IPS-NIHi7 (cell line): ENCODE measurements at regions not wholly inside any gene's neighbourhood (a gene's known extent, or its start where the extent isn't known, plus 50 kb on each side); places are given as distances from the start of the nearest gene placed in this dataset.
"Not testable (repeated sequence)": the region's sequence is repeated elsewhere in the genome, so short reads cannot be mapped to it uniquely, and the experiment has no call there.

ENCODE experiments used
- DNase-seq: peaks from one replicate; pipeline ENCODE4 v3.0.0; 2012; ENCODE audit warnings: mixed read lengths; ENCODE audit errors: extremely low spot score

DNA sequence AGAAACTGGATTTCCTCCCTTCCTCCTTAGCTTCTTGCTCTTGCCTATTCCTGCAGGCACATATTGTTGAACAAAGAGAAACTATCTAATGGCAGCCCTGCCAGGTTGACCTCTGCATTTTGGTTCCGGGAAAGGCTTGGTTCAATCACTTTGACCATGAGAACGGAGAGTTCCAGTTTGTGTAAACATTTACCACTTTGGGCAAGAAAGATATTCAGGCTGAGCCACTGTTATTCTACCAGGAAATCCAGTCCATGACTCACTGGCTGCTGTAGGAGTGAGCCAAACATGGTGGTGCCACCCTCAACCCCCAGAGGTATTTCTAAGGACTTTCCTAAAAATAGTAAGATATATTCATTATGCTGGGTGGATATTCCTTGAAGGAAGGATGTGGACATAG lies 242.2 kb upstream of the OR4E1 start:
- no peak for DNase-seq

DNA sequence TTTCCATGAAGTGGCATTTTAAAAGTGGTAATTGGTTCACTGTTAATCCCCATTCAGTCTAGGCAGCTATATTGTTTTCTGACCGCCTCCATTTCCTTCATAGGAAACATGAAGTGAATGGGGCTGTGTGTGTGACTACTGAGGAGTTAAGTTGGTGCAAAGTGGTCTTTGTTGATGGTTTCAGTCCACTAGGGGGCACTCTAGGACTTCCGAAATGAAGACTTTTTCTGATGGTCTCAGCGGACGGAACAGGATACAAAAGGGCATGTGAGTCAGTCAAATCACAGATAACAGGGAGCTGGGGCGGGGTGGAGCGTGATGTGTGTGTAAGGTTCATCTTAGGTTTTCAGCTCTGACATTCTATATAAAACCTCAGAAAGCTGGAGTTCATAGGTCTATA lies 240.1 kb upstream of the OR4E1 start:
- peak; percentile 75 for DNase-seq

- DNase-seq = no peak
Observed at GRCh38 chr14:21912367-21912766, 238.7 kb upstream of the OR4E1 start.

DNA sequence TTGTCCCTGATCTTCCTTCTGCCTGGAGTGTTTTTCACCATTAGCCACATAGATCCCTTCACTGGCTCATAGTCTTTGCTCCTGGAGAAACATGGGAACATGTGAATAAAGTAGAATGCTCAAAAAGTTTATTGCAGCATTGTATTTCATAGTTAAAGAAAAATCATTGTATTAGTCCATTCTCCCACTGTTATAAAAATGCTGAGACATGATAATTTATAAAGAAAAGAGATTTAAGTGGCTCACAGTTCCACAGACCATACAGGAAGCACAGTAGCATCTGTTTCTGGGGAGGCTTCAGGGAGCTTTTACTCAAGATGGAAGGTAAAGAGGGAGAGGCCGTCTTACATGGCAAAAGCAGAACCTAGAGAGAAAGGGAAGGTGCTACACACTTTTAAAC lies 238.3 kb upstream of the OR4E1 start:
- DNase-seq = no peak

DNA sequence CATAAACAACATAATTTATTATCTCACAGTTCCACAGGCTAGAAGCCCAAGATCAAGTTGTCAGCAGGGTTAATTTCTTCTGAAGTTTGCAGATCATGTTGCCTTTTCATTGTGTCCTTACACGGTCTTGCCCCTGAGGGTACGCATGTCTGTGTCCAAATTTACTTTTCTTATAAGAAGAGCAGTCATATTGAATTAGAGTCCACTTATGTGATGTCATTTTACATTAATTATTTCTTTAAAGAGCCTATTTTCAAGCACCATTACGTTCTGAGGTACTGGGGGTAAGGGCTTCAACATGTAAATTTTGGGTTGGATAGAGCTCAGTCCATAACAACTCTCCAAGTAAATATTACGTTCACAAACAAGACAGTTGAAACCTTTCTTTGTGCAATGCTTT lies 236.6 kb upstream of the OR4E1 start:
- no peak for DNase-seq

DNA sequence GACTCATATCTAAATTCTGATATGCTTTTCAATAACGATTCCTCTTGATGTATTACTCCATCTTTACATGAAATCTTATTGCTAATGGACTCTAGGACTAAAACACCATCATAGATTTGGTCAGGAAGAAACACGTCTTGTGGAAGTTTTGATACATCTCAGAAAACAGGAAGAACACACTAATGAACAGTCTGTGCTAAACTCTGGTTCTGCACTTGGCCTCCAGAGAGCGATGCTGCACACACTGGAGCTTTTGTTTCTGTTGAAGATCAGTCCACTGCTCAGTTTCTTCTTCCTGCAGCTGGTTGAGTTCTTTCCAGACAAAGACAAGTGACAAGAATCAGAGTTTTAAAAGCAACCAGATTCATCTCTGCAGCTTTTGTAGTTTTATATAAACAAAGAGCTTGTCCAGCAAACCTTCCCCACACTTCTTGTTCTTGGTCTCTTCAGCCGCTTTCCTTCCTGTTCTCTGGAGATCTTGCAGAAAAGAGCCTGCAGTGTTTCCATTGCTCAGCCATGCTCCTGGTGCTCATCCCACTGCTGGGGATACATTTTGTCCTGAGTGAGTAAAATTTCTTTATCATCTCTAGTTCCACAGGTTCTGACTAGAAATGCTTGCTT lies 229.1 kb upstream of the OR4E1 start:
- DNase-seq = no peak

- not testable (repeated sequence) for DNase-seq
Observed at GRCh38 chr14:21894898-21895194, 221.2 kb upstream of the OR4E1 start.

GRCh38 chr14:21894003-21894897 lies 220.6 kb upstream of the OR4E1 start:
- DNase-seq = peak; percentile 26

- no peak for DNase-seq
Observed at GRCh38 chr14:21891921-21892320, 218.3 kb upstream of the OR4E1 start.

DNA sequence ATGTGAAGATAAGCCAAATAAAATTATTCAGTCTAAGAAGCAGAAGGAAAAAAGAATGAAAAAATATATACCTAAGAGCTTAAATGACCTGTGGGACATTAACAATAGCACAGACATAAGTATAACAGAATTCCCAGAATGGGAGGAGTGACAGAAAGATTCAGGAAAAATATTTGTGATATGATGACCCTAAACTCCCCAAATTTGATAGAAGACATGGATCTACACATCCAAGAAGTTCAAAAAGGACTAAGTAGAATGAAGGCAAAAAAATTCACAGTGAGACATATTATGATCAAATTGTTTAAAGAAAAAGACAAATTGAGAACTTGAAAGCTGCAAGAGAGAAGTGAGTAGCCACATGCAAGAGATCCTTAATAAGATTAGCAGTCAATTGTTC lies 211.4 kb upstream of the OR4E1 start:
- DNase-seq = no peak

GRCh38 chr14:21882226-21882625 lies 208.6 kb upstream of the OR4E1 start:
- no peak for DNase-seq

DNA sequence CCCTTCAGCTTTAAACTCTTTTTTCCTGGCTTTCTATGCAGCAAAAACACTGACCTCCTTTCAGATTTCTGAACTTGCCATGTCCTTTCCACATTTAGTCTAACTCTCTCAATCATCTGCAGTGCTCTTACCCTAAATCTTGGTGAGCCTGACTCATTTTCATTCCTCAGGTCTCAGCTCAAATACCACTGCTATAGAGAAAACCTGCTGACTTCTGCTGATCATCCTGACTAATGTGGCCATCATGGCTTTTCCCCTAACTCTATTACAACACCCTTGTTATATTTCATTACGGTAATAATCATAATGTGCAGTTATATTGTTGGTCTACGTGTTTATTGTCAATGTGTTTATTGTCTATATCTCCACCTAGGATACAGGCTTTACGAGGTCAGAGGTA lies 207.3 kb upstream of the OR4E1 start:
- DNase-seq = no peak

- no peak for DNase-seq
Observed at GRCh38 chr14:21875791-21876190, 202.2 kb upstream of the OR4E1 start.

DNA sequence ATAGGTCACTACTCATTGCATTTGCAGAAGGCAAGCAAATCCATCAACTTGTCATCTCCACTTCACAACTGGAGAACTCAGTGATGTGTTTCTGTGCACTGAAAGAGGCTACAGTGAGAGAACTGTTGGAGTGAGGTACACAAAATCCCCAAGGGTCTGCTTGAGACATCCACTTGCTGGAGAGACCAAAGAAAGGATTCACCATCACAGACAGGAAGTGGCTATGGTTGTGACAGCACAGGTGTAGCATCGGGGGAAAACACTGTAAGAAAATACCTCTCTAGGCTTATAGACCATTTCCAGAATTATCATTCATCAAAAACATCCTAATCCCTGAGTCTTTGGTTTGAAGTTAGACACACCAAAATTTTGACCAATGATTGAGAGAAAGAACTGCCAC lies 201.3 kb upstream of the OR4E1 start:
- no peak for DNase-seq

- DNase-seq = no peak
Observed at GRCh38 chr14:21874167-21874566, 200.5 kb upstream of the OR4E1 start.

- DNase-seq = peak; percentile 81
Observed at GRCh38 chr14:21868442-21869046, 194.9 kb upstream of the OR4E1 start.

GRCh38 chr14:21867541-21867940 lies 193.9 kb upstream of the OR4E1 start:
- DNase-seq = no peak

DNA sequence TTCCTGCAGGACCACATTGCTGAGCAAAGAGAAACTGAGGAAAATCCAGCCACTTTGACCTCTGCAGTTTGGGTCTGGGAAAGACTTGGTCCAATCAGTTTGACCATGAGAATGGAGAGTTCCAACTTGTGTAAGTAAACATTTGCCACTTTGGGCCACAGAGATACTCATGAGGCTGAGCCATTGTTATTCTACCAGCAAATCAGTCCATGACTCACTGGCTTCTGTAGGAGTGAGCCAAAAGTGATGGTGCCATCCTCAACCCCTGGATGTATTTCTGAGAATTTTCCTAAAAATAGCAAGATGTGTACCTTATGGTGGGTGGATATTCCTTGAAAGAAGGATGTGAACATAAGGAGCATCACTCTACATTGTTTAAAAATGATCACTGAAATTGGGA lies 192.9 kb upstream of the OR4E1 start:
- DNase-seq = no peak

GRCh38 chr14:21863289-21863688 lies 189.7 kb upstream of the OR4E1 start:
- no peak for DNase-seq

GRCh38 chr14:21861153-21861552 lies 187.5 kb upstream of the OR4E1 start:
- no peak for DNase-seq

- DNase-seq = peak; percentile 59
Observed at GRCh38 chr14:21860172-21860571, 186.6 kb upstream of the OR4E1 start.

DNA sequence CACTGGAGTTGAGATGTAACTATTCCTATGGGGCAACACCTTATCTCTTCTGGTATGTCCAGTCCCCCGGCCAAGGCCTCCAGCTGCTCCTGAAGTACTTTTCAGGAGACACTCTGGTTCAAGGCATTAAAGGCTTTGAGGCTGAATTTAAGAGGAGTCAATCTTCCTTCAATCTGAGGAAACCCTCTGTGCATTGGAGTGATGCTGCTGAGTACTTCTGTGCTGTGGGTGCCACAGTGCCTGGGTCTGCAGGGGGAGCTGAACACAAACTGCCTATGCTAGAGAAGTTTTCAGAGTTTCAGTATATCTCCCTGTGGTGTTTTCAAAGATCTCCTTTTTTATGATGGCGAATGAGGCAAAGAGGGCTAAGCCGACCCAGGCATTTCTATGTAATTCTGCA lies 179.2 kb upstream of the OR4E1 start:
- DNase-seq = no peak

GRCh38 chr14:21852061-21852664 lies 178.5 kb upstream of the OR4E1 start:
- DNase-seq = peak; percentile 34
